MG63 (cell line): ENCODE measurements at regions not wholly inside any gene's neighbourhood (a gene's known extent, or its start where the extent isn't known, plus 50 kb on each side); places are given as distances from the start of the nearest gene placed in this dataset.
A peak's percentile ranks its signal among the peaks of the same experiment; 100 is the strongest.
"Not testable (repeated sequence)": the region's sequence is repeated elsewhere in the genome, so short reads cannot be mapped to it uniquely, and the experiment has no call there.

Source experiments
- DNase-seq: peaks from one replicate; pipeline ENCODE4 v3.0.0-alpha.2; 2020
- H3K27me3 ChIP-seq: fragments of 250-450 bp; sonication (Bioruptor Pico); 2 replicates; pipeline ENCODE4 v1.5.1; 2020; ENCODE audit warnings: mild to moderate bottlenecking, moderate library complexity
- H3K36me3 ChIP-seq: fragments of 250-450 bp; sonication (Bioruptor Pico); 2 replicates; pipeline ENCODE4 v1.5.1; 2020; ENCODE audit warnings: mild to moderate bottlenecking, moderate library complexity
- H3K4me3 ChIP-seq: fragments of 250-450 bp; sonication (Bioruptor Pico); 2 replicates; pipeline ENCODE4 v1.5.1; 2020; ENCODE audit warnings: mild to moderate bottlenecking, moderate library complexity
- H3K9me3 ChIP-seq: fragments of 250-450 bp; sonication (Bioruptor Pico); 2 replicates; pipeline ENCODE4 v1.5.1; 2020; ENCODE audit warnings: mild to moderate bottlenecking, moderate library complexity

GRCh38 chrX:44705817-44706551 lies 137.8 kb upstream of the DUSP21 start:
- no peaks in the 10 kb centered on the region for H3K36me3 ChIP-seq
- no peaks in the 10 kb centered on the region for H3K27me3 ChIP-seq
- no peaks in the 10 kb centered on the region for H3K9me3 ChIP-seq
- no peak for DNase-seq
- no peak overlapping the region for H3K4me3 ChIP-seq

- no peaks in the 10 kb centered on the region for H3K9me3 ChIP-seq
- no peaks in the 10 kb centered on the region for H3K36me3 ChIP-seq
- H3K27me3 ChIP-seq = no peaks in the 10 kb centered on the region
- no peak for DNase-seq
- H3K4me3 ChIP-seq = no peak overlapping the region
These were observed 145.5 kb upstream of the DUSP21 start for GRCh38 chrX:44698357-44698756.

DNA sequence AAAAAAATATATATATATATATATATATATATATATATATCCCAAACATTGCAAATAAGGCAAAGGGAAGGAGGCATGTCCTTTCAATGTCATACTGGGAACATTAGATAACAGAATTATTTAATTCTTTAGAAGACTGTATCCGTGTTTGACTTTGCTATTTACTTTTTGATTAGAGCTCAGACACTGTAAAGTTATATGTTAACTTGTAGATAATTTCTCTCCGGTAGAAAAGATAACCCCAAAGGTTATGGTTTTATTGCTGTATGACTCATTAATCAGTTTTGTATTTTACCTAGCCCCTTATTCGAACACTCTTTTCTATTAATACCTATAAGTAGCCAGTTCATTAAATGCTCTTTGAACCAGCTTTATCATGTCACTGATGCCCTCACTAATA lies 150.6 kb upstream of the DUSP21 start:
- no peaks in the 10 kb centered on the region for H3K36me3 ChIP-seq
- no peak overlapping the region for H3K4me3 ChIP-seq
- H3K9me3 ChIP-seq = no peaks in the 10 kb centered on the region
- DNase-seq = no peak
- no peaks in the 10 kb centered on the region for H3K27me3 ChIP-seq

DNA sequence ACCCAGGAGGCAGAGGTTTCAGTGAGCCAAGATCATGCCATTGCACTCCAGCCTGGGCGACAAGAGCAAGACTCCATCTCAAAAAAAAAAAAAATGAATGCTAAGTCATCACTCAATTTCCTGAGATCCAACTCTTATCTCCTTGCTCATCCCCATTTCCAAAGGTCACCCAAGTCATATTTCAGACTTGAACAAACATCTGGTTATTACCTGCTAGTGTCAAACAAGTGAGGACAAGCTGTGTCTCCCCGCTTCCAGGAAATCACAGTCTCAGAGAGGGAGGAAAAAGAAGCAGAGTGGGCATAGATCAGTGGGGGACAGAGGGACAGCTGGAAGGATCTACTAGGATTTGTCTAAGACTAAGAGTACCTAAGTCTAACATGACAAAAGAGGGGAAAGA lies 147.5 kb upstream of the FUNDC1 start:
- H3K4me3 ChIP-seq = no peak overlapping the region
- no peaks in the 10 kb centered on the region for H3K36me3 ChIP-seq
- no peaks in the 10 kb centered on the region for H3K9me3 ChIP-seq
- no peaks in the 10 kb centered on the region for H3K27me3 ChIP-seq
- no peak for DNase-seq

DNA sequence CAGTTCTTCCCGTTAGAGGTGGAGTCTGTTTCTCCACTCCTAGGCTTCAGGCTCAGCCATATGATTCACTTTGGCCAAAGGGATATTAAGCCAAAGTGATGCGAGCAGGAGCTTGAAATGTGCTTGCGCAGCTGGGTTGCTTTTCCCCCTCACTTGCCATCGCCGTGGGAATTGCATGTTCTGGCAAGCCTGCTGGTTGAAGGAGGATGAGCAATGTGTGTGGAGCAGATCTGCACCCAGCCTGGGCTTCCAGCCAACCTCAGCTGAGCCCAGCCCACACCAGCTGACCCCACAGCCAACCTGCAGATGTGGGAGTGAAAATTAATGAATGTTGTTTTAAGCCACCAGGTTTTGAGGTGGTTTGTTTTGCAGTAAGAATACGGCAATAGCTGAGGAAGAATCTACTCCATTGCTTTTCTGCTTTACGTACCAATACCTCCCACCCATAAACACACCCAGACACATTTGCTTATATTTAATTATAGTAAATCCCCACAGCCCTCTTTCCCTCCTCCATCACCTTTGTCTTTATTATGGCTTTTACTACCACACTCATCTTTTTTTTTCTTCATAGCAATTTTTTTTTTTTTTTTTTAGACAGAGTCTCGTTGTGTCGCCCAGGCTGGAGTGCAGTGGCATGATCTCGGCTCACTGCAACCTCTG lies 132.8 kb upstream of the FUNDC1 start:
- Histone ChIP-seq H3K4me3 (no peak overlapping the region), H3K36me3 (no peaks in the 10 kb centered on the region), H3K27me3 (no peaks in the 10 kb centered on the region), H3K9me3 (no peaks in the 10 kb centered on the region)
- peak; percentile 83 for DNase-seq

DNA sequence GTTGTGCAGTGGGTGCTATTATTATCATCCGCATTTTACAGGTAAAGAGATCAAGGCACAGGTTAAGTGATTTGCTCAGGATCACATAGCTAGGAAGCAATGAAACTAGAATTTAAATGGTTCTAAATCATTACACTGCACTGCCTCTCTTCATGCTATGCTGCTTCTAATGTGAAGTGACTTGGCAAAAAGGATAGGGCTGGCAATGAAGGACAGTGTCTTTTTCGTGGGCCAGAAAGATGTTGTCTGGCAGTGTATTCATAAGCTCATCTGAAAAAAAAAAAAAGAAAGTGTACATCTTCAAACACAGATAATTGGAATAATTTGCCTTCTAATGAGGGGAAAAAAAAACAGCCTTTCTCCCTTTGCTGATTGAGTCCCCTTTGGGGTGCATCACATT lies 132.2 kb upstream of the FUNDC1 start:
- H3K9me3 ChIP-seq = no peaks in the 10 kb centered on the region
- DNase-seq = no peak
- H3K36me3 ChIP-seq = no peaks in the 10 kb centered on the region
- H3K27me3 ChIP-seq = no peaks in the 10 kb centered on the region
- H3K4me3 ChIP-seq = no peak overlapping the region

- H3K27me3 ChIP-seq = no peaks in the 10 kb centered on the region
- no peak for DNase-seq
- H3K9me3 ChIP-seq = no peaks in the 10 kb centered on the region
- no peaks in the 10 kb centered on the region for H3K36me3 ChIP-seq
- H3K4me3 ChIP-seq = no peak overlapping the region
These were observed 127.0 kb upstream of the FUNDC1 start for GRCh38 chrX:44669626-44670025.

DNA sequence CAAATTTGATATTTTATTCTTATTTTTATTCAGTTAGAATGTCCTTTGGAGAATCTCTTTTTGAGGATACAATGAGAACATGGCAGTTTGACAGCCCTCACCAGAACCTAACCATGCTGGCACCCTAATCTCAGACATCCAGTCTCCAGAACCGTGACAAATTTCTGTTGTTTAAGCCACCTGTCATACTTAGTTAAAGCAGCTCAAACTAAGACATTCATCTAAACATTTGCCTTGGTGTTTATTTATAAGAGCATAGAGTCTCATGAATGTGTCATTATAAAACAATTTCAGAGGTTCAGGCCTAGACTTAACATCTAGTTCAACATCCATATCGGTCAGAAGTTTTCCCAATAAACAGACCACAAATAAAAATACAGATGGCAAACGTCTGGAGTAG lies 125.1 kb upstream of the FUNDC1 start:
- H3K27me3 ChIP-seq = no peaks in the 10 kb centered on the region
- H3K9me3 ChIP-seq = no peaks in the 10 kb centered on the region
- no peak for DNase-seq
- no peak overlapping the region for H3K4me3 ChIP-seq
- no peaks in the 10 kb centered on the region for H3K36me3 ChIP-seq

DNA sequence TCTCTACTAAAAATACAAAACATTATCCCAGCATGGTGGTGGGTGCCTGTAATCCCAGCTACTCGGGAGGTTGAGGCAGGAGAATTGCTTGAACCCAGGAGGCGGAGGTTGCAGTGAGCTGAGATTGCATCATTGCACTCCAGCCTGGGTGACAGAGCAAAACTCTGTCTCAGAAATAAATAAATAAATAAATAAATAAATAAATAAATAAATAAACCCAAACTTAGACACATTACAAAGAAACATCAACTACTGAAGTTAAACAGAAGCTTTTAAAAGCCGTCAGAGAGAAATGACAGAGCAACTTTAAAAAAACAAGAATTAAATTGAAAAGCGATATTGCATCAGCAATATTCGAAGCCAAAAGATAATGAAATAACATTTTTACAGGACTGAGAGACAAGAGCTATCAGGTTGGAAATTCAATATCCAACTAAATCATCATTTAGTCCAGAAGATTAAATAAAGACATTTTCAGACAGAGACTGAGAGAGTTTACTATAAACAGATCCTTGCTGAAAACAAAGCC lies 115.1 kb upstream of the FUNDC1 start:
- H3K36me3 ChIP-seq, DNase-seq, H3K4me3 ChIP-seq, H3K9me3 ChIP-seq, H3K27me3 ChIP-seq: not testable (repeated sequence)

DNA sequence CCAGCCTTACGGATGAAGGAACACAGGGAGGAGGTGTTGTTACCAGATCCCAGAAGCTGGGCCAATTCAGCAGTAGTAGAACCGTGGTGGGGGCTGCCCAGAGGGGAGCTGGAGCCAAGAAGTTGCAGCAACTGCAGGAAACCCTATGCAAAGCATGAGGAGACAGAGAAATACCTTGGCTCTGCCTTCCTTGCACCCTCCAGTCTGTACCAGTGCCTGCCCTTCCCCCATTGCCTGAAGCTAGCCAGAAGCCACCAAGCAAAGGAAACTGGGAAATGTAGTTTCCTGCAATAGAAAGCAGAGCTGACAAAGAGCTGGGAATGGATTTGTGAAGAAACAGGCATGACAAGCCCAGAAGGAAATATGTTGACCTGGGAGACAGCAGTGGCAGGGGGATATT lies 108.7 kb upstream of the FUNDC1 start:
- Histone ChIP-seq H3K4me3 (no peak overlapping the region), H3K9me3 (no peaks in the 10 kb centered on the region), H3K27me3 (no peaks in the 10 kb centered on the region), H3K36me3 (no peaks in the 10 kb centered on the region)
- peak; percentile 11 for DNase-seq

DNA sequence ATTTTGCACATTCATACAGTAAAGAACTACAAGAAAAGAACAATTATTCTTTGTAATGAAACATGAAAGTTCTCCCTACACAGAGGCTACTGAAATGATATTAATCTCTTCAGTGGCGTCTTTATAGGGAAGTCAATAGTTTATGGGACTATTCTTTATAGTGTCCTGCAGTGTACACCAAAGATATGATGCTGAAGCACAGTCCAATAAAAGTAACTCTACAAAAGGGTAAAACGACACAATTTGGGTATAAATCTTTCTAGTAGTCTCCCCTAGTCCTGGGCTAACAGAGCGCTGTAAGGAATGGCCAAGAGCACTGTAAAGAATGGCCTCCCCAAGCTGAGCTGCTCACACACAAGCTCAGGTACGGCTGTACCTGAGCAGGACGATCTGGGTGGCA lies 101.1 kb upstream of the FUNDC1 start:
- no peaks in the 10 kb centered on the region for H3K36me3 ChIP-seq
- H3K27me3 ChIP-seq = no peaks in the 10 kb centered on the region
- no peak overlapping the region for H3K4me3 ChIP-seq
- DNase-seq = no peak
- H3K9me3 ChIP-seq = no peaks in the 10 kb centered on the region

- Histone ChIP-seq H3K9me3 (no peaks in the 10 kb centered on the region), H3K27me3 (no peaks in the 10 kb centered on the region), H3K36me3 (no peaks in the 10 kb centered on the region), H3K4me3 (no peak overlapping the region)
- DNase-seq = no peak
These were observed 94.6 kb upstream of the FUNDC1 start for GRCh38 chrX:44637282-44637681.

DNA sequence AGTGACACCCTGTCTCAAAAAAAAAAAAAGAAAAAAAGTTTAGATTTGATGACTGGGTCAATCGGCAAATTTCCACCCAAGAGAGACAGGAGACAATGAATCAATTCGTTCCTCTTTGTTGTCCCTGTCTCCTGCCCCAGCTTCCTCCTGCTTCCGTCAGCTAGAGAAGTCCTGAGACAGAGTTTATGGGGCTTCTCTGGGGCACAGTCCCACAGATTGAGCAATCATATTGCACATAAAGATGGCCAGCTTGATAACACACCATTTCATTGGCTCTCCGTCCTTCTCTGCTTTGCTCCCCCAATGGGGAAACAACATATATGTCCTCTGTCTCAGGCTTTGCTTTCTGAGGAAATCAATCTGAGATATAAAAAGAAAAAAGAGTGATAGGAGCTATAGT lies 78.4 kb upstream of the FUNDC1 start:
- Histone ChIP-seq H3K27me3 (no peaks in the 10 kb centered on the region), H3K9me3 (no peaks in the 10 kb centered on the region), H3K36me3 (no peaks in the 10 kb centered on the region), H3K4me3 (no peak overlapping the region)
- DNase-seq = no peak

DNA sequence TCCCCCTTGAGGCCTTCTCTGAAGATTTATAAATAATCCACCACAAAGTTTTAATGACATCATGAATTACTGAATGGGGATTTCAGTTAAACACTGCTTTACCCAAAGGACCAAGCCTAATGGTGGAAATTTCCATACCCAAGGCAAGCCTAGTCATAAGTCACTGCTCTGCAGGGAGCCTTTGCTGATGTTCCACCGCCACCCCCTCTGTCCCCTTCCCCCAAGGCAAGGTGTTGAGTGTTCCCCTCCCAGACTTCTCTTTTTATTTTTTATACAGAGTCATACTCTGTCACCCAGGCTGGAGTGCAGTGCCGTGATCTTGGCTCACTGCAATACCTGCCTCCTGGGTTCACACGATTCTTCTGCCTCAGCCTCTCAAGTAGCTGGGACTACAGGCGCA lies 76.4 kb upstream of the FUNDC1 start:
- H3K9me3 ChIP-seq = no peaks in the 10 kb centered on the region
- no peaks in the 10 kb centered on the region for H3K27me3 ChIP-seq
- no peaks in the 10 kb centered on the region for H3K36me3 ChIP-seq
- no peak overlapping the region for H3K4me3 ChIP-seq
- no peak for DNase-seq

- no peak for DNase-seq
These were observed 53.6 kb upstream of the FUNDC1 start for GRCh38 chrX:44596277-44596676.

More at GRCh38 chrX:44596277-44596676, 53.6 kb upstream of the FUNDC1 start:
- no peaks in the 10 kb centered on the region for H3K27me3 ChIP-seq
- no peaks in the 10 kb centered on the region for H3K9me3 ChIP-seq
- no peaks in the 10 kb centered on the region for H3K36me3 ChIP-seq
- no peak overlapping the region for H3K4me3 ChIP-seq
